H9 (cell line): ENCODE measurements at regions not wholly inside any gene's neighbourhood (a gene's known extent, or its start where the extent isn't known, plus 50 kb on each side); places are given as distances from the start of the nearest gene placed in this dataset.

Experiments
- DNase-seq: peaks from one replicate; pipeline ENCODE4 v3.0.0-alpha.2; 2017
- H2AFZ ChIP-seq: one replicate; pipeline ENCODE4 v1.6.1; 2013; ENCODE audit warnings: mild to moderate bottlenecking, low read length, control low read depth, moderate library complexity
- H2AK5ac ChIP-seq: 2 replicates; pipeline ENCODE4 v1.6.1; 2013; ENCODE audit warnings: low read length, control low read depth, mixed read lengths; ENCODE audit not compliant: insufficient read length
- H2BK120ac ChIP-seq: one replicate; pipeline ENCODE4 v1.6.1; 2013; ENCODE audit warnings: low read depth, mild to moderate bottlenecking, low read length, control low read depth, inconsistent platforms; ENCODE audit not compliant: poor library complexity, severe bottlenecking
- H2BK12ac ChIP-seq: 2 replicates; pipeline ENCODE4 v1.6.1; 2013; ENCODE audit warnings: low read length, control low read depth, mixed read lengths, low read depth; ENCODE audit not compliant: insufficient read length
- H2BK15ac ChIP-seq: 2 replicates; pipeline ENCODE4 v1.6.1; 2013; ENCODE audit warnings: low read depth, low read length, control low read depth
- H2BK20ac ChIP-seq: one replicate; pipeline ENCODE4 v1.6.1; 2013; ENCODE audit warnings: low read depth, mild to moderate bottlenecking, low read length, control low read depth, inconsistent platforms; ENCODE audit not compliant: poor library complexity, severe bottlenecking
- H2BK5ac ChIP-seq: 2 replicates; pipeline ENCODE4 v1.6.1; 2013; ENCODE audit warnings: low read length, control low read depth, mixed read lengths; ENCODE audit not compliant: insufficient read length
- H3K14ac ChIP-seq: 2 replicates; pipeline ENCODE4 v1.6.1; 2013; ENCODE audit warnings: low read length, control low read depth; ENCODE audit not compliant: insufficient read depth
- H3K18ac ChIP-seq: 2 replicates; pipeline ENCODE4 v1.6.1; 2013; ENCODE audit warnings: low read depth, mild to moderate bottlenecking, mixed read lengths, low read length, control low read depth; ENCODE audit not compliant: insufficient read length
- H3K23ac ChIP-seq: 2 replicates; pipeline ENCODE4 v1.6.1; 2013; ENCODE audit warnings: low read length, control low read depth, mixed read lengths, low read depth; ENCODE audit not compliant: insufficient read length
- H3K23me2 ChIP-seq: 2 replicates; pipeline ENCODE4 v1.6.1; 2013; ENCODE audit warnings: low read depth, mild to moderate bottlenecking, mixed read lengths, low read length, control low read depth; ENCODE audit not compliant: insufficient read length, poor library complexity, severe bottlenecking
- H3K27ac ChIP-seq: 2 replicates; pipeline ENCODE4 v1.5.1; 2013; ENCODE audit warnings: low read length, control low read depth, mixed read lengths, low read depth; ENCODE audit not compliant: insufficient read length
- H3K27me3 ChIP-seq: 2 replicates; pipeline ENCODE4 v1.6.1; 2013; ENCODE audit warnings: low read length, control low read depth, inconsistent platforms; ENCODE audit not compliant: insufficient read depth
- H3K4ac ChIP-seq: 2 replicates; pipeline ENCODE4 v1.6.1; 2013; ENCODE audit warnings: low read depth, mild to moderate bottlenecking, control low read depth, inconsistent platforms, low read length, moderate library complexity
- H3K4me1 ChIP-seq: 2 replicates; pipeline ENCODE4 v1.6.1; 2013; ENCODE audit warnings: low read length, control low read depth, inconsistent platforms; ENCODE audit not compliant: insufficient read depth
- H3K4me2 ChIP-seq: 2 replicates; pipeline ENCODE4 v1.6.1; 2013; ENCODE audit warnings: low read length, control low read depth, mixed read lengths; ENCODE audit not compliant: insufficient read length, insufficient read depth
- H3K56ac ChIP-seq: 2 replicates; pipeline ENCODE4 v1.6.1; 2013; ENCODE audit warnings: low read depth, mild to moderate bottlenecking, mixed read lengths, low read length, control low read depth; ENCODE audit not compliant: insufficient read length
- H3K79me1 ChIP-seq: 2 replicates; pipeline ENCODE4 v1.6.1; 2013; ENCODE audit warnings: low read depth, mild to moderate bottlenecking, moderate library complexity, low read length, control low read depth, inconsistent platforms; ENCODE audit not compliant: insufficient read depth, poor library complexity, severe bottlenecking
- H3K79me2 ChIP-seq: 2 replicates; pipeline ENCODE4 v1.6.1; 2013; ENCODE audit warnings: low read length, control low read depth, inconsistent platforms; ENCODE audit not compliant: insufficient read depth
- H3K9ac ChIP-seq: 2 replicates; pipeline ENCODE4 v1.6.1; 2013; ENCODE audit warnings: low read length, control low read depth, mixed read lengths; ENCODE audit not compliant: insufficient read length; ENCODE audit errors: extremely low read depth
- H3K9me3 ChIP-seq: one replicate; pipeline ENCODE4 v1.6.1; 2013; ENCODE audit warnings: low read depth, low read length, inconsistent platforms; ENCODE audit not compliant: control insufficient read depth
- H3T11ph ChIP-seq: one replicate; pipeline ENCODE4 v1.6.1; 2013; ENCODE audit warnings: mild to moderate bottlenecking, low read length, control low read depth, inconsistent platforms
- H4K20me1 ChIP-seq: one replicate; pipeline ENCODE4 v1.6.1; 2013; ENCODE audit not compliant: control insufficient read depth, insufficient read length, insufficient read depth
- H4K5ac ChIP-seq: 2 replicates; pipeline ENCODE4 v1.6.1; 2013; ENCODE audit warnings: low read depth, mild to moderate bottlenecking, mixed read lengths, low read length, control low read depth; ENCODE audit not compliant: insufficient read length
- H4K8ac ChIP-seq: replicated peaks from 2 replicates; pipeline ENCODE4 v1.6.1; 2013; ENCODE audit warnings: low read length, control low read depth, mixed read lengths, low read depth; ENCODE audit not compliant: insufficient read length
- H4K91ac ChIP-seq: 2 replicates; pipeline ENCODE4 v1.6.1; 2013; ENCODE audit warnings: low read depth, mild to moderate bottlenecking, moderate library complexity, mixed read lengths, low read length, control low read depth; ENCODE audit not compliant: insufficient read length
- H3K27ac Mint-ChIP-seq, 3 experiments: 2 replicates in 2 of 3; 3 replicates in 1 of 3; pipeline ENCODE4 v1.8.0; 2020 to 2021; ENCODE audit warnings: mixed read lengths in 3 of 3, mild to moderate bottlenecking in 1 of 3, moderate library complexity in 1 of 3
- H3K27me3 Mint-ChIP-seq: 2 replicates; pipeline ENCODE4 v1.8.0; 2021; ENCODE audit warnings: low read depth, mild to moderate bottlenecking, moderate library complexity, mixed read lengths
- H3K36me3 Mint-ChIP-seq, 3 experiments: 2 replicates in 2 of 3; 3 replicates in 1 of 3; pipeline ENCODE4 v1.8.0; 2020 to 2021; ENCODE audit warnings: low read depth in 3 of 3, mixed read lengths in 3 of 3; ENCODE audit not compliant: insufficient read depth in 1 of 3
- H3K4me1 Mint-ChIP-seq, 2 experiments: 2 replicates each; pipeline ENCODE4 v1.8.0; 2020; ENCODE audit warnings: mixed read lengths in 2 of 2
- H3K4me3 Mint-ChIP-seq, 2 experiments: 2 replicates in 1 of 2; 3 replicates in 1 of 2; pipeline ENCODE4 v1.8.0; 2020 to 2021; ENCODE audit warnings: mild to moderate bottlenecking in 2 of 2, mixed read lengths in 2 of 2, moderate library complexity in 1 of 2
- H3K9me3 Mint-ChIP-seq, 2 experiments: 2 replicates in 1 of 2; 3 replicates in 1 of 2; pipeline ENCODE4 v1.8.0; 2020; ENCODE audit warnings: mild to moderate bottlenecking in 2 of 2, mixed read lengths in 2 of 2, moderate library complexity in 1 of 2
- WGBS: extraction: QIAGEN DNeasy Blood & Tissue Kit; methylation state at CpG from one replicate; pipeline ENCODE4 v1.1.7; 2013; ENCODE audit warnings: missing lambda C conversion rate, low lambda C conversion rate, mixed read lengths; ENCODE audit not compliant: insufficient read length; ENCODE audit errors: extremely low coverage; 5-methylcytosine and 5-hydroxymethylcytosine counted together
- TF ChIP-seq, protein P1 (sequence below): fragments of 200-600 bp; sonication (generic); conservative IDR thresholded peaks from 3 replicates; pipeline ENCODE4 v1.8.0; 2021; ENCODE audit warnings: antibody characterized with exemption, mild to moderate bottlenecking

DNA sequence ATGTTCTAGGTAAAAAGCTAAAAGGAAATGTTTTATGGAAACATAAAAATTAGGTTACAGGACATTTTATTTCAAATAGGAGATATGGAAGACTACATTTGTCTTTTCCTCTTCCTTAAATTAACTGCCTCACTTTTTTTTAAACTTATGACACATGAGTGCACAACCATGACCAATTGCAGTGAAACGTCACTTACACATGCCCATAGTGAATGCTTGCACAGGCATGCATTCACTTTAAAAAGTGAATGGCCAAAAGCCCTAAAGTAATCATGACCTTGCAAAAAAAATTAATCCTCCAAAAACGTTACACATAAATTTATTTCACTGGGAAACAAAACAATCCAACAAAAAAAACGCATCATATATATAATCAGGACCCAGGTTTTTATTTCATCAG is 343.2 kb upstream of the TMTC1 start:
- H4K5ac ChIP-seq = no peak overlapping the region
- H3K23me2 ChIP-seq = no peaks in the 10 kb centered on the region
- no peak overlapping the region for H3K14ac ChIP-seq
- H3K4me1 ChIP-seq = no peaks in the 10 kb centered on the region
- Mint-ChIP-seq H3K36me3 (no peaks in the 10 kb centered on the region), H3K9me3 (0 out of 5 replicates have a peak, but pooled peaks cover 0 to 2% of the 10 kb centered on the region in 2 experiments), H3K4me1 (no peaks in the 10 kb centered on the region), H3K27ac (no peak overlapping the region), H3K27me3 (no peaks in the 10 kb centered on the region), H3K4me3 (no peak overlapping the region)
- no peaks in the 10 kb centered on the region for H3K9me3 ChIP-seq
- no peak overlapping the region for H2BK5ac ChIP-seq
- H2BK120ac ChIP-seq = no peak overlapping the region
- DNase-seq = no peak
- TF ChIP-seq, protein P1, sequence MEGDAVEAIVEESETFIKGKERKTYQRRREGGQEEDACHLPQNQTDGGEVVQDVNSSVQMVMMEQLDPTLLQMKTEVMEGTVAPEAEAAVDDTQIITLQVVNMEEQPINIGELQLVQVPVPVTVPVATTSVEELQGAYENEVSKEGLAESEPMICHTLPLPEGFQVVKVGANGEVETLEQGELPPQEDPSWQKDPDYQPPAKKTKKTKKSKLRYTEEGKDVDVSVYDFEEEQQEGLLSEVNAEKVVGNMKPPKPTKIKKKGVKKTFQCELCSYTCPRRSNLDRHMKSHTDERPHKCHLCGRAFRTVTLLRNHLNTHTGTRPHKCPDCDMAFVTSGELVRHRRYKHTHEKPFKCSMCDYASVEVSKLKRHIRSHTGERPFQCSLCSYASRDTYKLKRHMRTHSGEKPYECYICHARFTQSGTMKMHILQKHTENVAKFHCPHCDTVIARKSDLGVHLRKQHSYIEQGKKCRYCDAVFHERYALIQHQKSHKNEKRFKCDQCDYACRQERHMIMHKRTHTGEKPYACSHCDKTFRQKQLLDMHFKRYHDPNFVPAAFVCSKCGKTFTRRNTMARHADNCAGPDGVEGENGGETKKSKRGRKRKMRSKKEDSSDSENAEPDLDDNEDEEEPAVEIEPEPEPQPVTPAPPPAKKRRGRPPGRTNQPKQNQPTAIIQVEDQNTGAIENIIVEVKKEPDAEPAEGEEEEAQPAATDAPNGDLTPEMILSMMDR = no peak
- no peak overlapping the region for H3K56ac ChIP-seq
- H2AK5ac ChIP-seq = no peak overlapping the region
- H3T11ph ChIP-seq = no peak overlapping the region
- no peak overlapping the region for H4K8ac ChIP-seq
- H4K91ac ChIP-seq = no peak overlapping the region
- no peak overlapping the region for H3K4ac ChIP-seq
- H2BK20ac ChIP-seq = no peak overlapping the region
- no peaks in the 10 kb centered on the region for H4K20me1 ChIP-seq
- H3K4me2 ChIP-seq = no peak overlapping the region
- no peak overlapping the region for H3K18ac ChIP-seq
- WGBS = no CpG with 5 or more reads among the region's 3 CpGs
- no peak overlapping the region for H3K27ac ChIP-seq
- H3K23ac ChIP-seq = no peak overlapping the region
- H2BK15ac ChIP-seq = no peak overlapping the region
- H3K27me3 ChIP-seq = no peaks in the 10 kb centered on the region
- no peak overlapping the region for H3K9ac ChIP-seq
- no peaks in the 10 kb centered on the region for H3K79me2 ChIP-seq
- H2AFZ ChIP-seq = no peak overlapping the region
- H3K79me1 ChIP-seq = no peaks in the 10 kb centered on the region
- no peak overlapping the region for H2BK12ac ChIP-seq
